ENCODE measurements at regions not wholly inside any gene's neighbourhood (a gene's known extent, or its start where the extent isn't known, plus 50 kb on each side); places are given as distances from the start of the nearest gene placed in this dataset.

DNA sequence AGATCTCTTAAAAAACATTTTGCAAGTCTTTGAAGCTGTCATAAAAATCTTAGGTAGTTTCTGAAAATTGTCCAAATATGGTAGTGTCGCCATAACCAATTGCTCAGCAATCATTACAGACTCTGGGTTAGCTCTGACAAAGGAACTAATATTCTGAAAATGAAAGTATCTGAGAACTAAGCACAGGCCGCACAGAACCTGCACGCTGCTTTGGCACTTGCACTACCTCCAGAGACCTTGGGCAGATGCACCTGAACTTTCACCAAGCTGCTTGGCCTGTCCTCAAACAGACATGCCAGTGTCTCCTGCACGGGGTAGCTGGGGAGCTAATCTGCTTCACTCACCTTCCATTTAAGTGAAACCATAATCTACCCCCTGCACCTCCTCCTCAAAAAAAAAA is 317.0 kb downstream of the MAF start:
- no peaks in the 10 kb centered on the region for H3K36me3 ChIP-seq (replicated peaks; ENCODE audit: insufficient read depth, low read depth)
- no peak for TF ChIP-seq EZH2 (IDR thresholded peaks at IDR 0.05; ENCODE audit: borderline replicate concordance)
- no peak for TF ChIP-seq EZH2phosphoT487 (IDR thresholded peaks at IDR 0.05; ENCODE audit: low read depth, severe bottlenecking, unreplicated experiment)
- no peak for TF ChIP-seq CTCF (IDR thresholded peaks at IDR 0.05; ENCODE audit: poor library complexity)
- no peaks in the 10 kb centered on the region for H3K79me2 ChIP-seq
- no peaks in the 10 kb centered on the region for H3K9me2 ChIP-seq (replicated peaks; ENCODE audit: insufficient read depth)
- no peaks in the 10 kb centered on the region for H3K9me3 ChIP-seq (ENCODE audit: low read depth)
- 93% methylated on average over 4 of the region's 4 CpGs for WGBS (ENCODE audit: low lambda C conversion rate, missing lambda C conversion rate)
- DNase-seq (ENCODE audit: low spot score) = no peak
- H3K27me3 ChIP-seq = no peaks in the 10 kb centered on the region
- H3K4me2 ChIP-seq = no peak overlapping the region
- H3K4me1 ChIP-seq (ENCODE audit: insufficient read depth) = no peaks in the 10 kb centered on the region
- H3K4me3 ChIP-seq = no peak overlapping the region
- no peaks in the 10 kb centered on the region for H4K20me1 ChIP-seq (ENCODE audit: insufficient read depth, poor library complexity, severe bottlenecking)
- no peak overlapping the region for H3K27ac ChIP-seq
- no peak overlapping the region for H2AFZ ChIP-seq

- DNase-seq (ENCODE audit: low spot score) = no peak
Observed at GRCh38 chr16:79282806-79283205, 317.7 kb downstream of the MAF start.

DNA sequence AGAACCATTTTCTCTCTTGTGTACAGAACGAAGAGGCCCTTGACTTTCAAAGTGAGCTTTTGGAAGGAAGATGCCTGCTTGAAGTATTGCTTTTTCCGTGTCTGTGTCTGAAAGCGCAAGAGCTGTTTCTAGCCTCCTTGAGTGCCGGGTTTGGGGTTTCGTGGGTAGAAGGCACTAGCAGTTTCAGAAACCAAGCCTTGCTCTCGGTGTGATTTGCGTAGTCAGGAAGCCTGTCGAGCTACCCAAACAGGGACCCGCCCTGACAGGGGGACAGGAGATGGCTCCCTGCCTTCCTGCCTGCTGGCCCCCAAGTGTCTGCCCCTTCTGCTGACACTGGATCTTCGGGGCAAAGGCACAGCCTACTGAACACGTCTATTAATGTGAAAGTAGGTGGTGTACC is 322.0 kb downstream of the MAF start:
- 85% methylated on average over 11 of the region's 11 CpGs for WGBS (ENCODE audit: low lambda C conversion rate, missing lambda C conversion rate)
- no peak for DNase-seq (ENCODE audit: low spot score)
- TF ChIP-seq CTCF (IDR thresholded peaks at IDR 0.05; ENCODE audit: poor library complexity) = no peak
- no peak for TF ChIP-seq EZH2 (IDR thresholded peaks at IDR 0.05; ENCODE audit: borderline replicate concordance)
- no peak for TF ChIP-seq EZH2phosphoT487 (IDR thresholded peaks at IDR 0.05; ENCODE audit: low read depth, severe bottlenecking, unreplicated experiment)

More at GRCh38 chr16:79282806-79283205, 317.7 kb downstream of the MAF start:
- H3K27me3 ChIP-seq = no peaks in the 10 kb centered on the region
- H3K9me2 ChIP-seq (replicated peaks; ENCODE audit: insufficient read depth) = no peaks in the 10 kb centered on the region
- H3K79me2 ChIP-seq = no peaks in the 10 kb centered on the region
- H3K27ac ChIP-seq = no peak overlapping the region
- H4K20me1 ChIP-seq (ENCODE audit: insufficient read depth, poor library complexity, severe bottlenecking) = no peaks in the 10 kb centered on the region
- TF ChIP-seq EZH2phosphoT487 (IDR thresholded peaks at IDR 0.05; ENCODE audit: low read depth, severe bottlenecking, unreplicated experiment) (no peak), EZH2 (IDR thresholded peaks at IDR 0.05; ENCODE audit: borderline replicate concordance) (no peak), CTCF (IDR thresholded peaks at IDR 0.05; ENCODE audit: poor library complexity) (no peak)
- H3K4me3 ChIP-seq = no peak overlapping the region
- 94% methylated on average over 2 of the region's 2 CpGs for WGBS (ENCODE audit: low lambda C conversion rate, missing lambda C conversion rate)
- no peaks in the 10 kb centered on the region for H3K9me3 ChIP-seq (ENCODE audit: low read depth)
- H3K4me1 ChIP-seq (ENCODE audit: insufficient read depth) = no peaks in the 10 kb centered on the region
- H3K4me2 ChIP-seq = no peak overlapping the region
- H2AFZ ChIP-seq = no peak overlapping the region
- H3K36me3 ChIP-seq (replicated peaks; ENCODE audit: insufficient read depth, low read depth) = no peaks in the 10 kb centered on the region

DNA sequence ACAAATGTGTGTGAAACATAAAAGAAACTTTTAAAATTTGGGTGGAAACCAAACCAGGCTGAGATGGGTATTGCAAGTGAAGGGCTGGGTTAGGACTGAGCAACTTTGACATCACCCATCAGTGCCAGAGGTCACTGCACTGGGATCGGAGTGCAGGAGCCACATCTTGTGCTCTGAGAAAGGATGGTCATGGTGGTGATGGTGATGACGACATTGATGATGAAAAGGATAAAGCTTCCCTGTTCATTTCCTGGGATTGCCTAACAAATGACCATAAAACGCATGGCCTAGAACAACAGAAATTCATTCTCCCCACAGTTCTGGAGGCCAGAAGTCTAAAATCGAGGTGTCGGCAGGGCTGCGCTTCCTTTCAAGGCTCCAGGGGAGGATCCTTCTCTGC is 324.0 kb downstream of the MAF start:
- Histone ChIP-seq H3K4me1 (ENCODE audit: insufficient read depth) (no peaks in the 10 kb centered on the region), H3K4me2 (no peak overlapping the region), H3K27me3 (no peaks in the 10 kb centered on the region), H3K9me2 (replicated peaks; ENCODE audit: insufficient read depth) (no peaks in the 10 kb centered on the region), H3K79me2 (no peaks in the 10 kb centered on the region), H3K9me3 (ENCODE audit: low read depth) (no peaks in the 10 kb centered on the region), H2AFZ (no peak overlapping the region), H3K36me3 (replicated peaks; ENCODE audit: insufficient read depth, low read depth) (no peaks in the 10 kb centered on the region), H4K20me1 (ENCODE audit: insufficient read depth, poor library complexity, severe bottlenecking) (no peaks in the 10 kb centered on the region), H3K27ac (no peak overlapping the region), H3K4me3 (no peak overlapping the region)
- no peak for DNase-seq (ENCODE audit: low spot score)
- TF ChIP-seq EZH2 (IDR thresholded peaks at IDR 0.05; ENCODE audit: borderline replicate concordance) (no peak), CTCF (IDR thresholded peaks at IDR 0.05; ENCODE audit: poor library complexity) (no peak), EZH2phosphoT487 (IDR thresholded peaks at IDR 0.05; ENCODE audit: low read depth, severe bottlenecking, unreplicated experiment) (no peak)
- 97% methylated on average over 6 of the region's 6 CpGs for WGBS (ENCODE audit: low lambda C conversion rate, missing lambda C conversion rate)

More for the DNA sequence above, 322.0 kb downstream of the MAF start:
- no peaks in the 10 kb centered on the region for H3K36me3 ChIP-seq (replicated peaks; ENCODE audit: insufficient read depth, low read depth)
- no peaks in the 10 kb centered on the region for H3K9me2 ChIP-seq (replicated peaks; ENCODE audit: insufficient read depth)
- no peaks in the 10 kb centered on the region for H3K79me2 ChIP-seq
- no peak overlapping the region for H3K4me3 ChIP-seq
- no peaks in the 10 kb centered on the region for H4K20me1 ChIP-seq (ENCODE audit: insufficient read depth, poor library complexity, severe bottlenecking)
- H2AFZ ChIP-seq = no peak overlapping the region
- no peak overlapping the region for H3K27ac ChIP-seq
- no peaks in the 10 kb centered on the region for H3K27me3 ChIP-seq
- no peak overlapping the region for H3K4me2 ChIP-seq
- no peaks in the 10 kb centered on the region for H3K9me3 ChIP-seq (ENCODE audit: low read depth)
- no peaks in the 10 kb centered on the region for H3K4me1 ChIP-seq (ENCODE audit: insufficient read depth)
